Peyer's patch (tissue), 4 donors: ENCODE measurements at regions not wholly inside any gene's neighbourhood (a gene's known extent, or its start where the extent isn't known, plus 50 kb on each side); places are given as distances from the start of the nearest gene placed in this dataset.

Source experiments
- CTCF ChIP-seq, 6 experiments: fragments of 450-650 bp in 4 of 6; fragments of 200-600 bp in 2 of 6; sonication (generic) in 1 of 6; IDR thresholded peaks; one replicate each; pipeline ENCODE4 v1.5.1; 2017 to 2019; ENCODE audit warnings: antibody characterized with exemption in 6 of 6, mild to moderate bottlenecking in 3 of 6, moderate library complexity in 1 of 6
- POLR2A ChIP-seq, 2 donors: fragments of 450-650 bp; IDR thresholded peaks; one replicate each; pipeline ENCODE4 v1.5.1; 2017; ENCODE audit warnings: antibody characterized with exemption in 2 of 2, mild to moderate bottlenecking in 2 of 2, moderate library complexity in 2 of 2

- TF ChIP-seq POLR2A (IDR thresholded peaks at IDR 0.05): no peak
- TF ChIP-seq CTCF (IDR thresholded peaks at IDR 0.05): no peak
These were observed 85.8 kb downstream of the LLPH start for GRCh38 chr12:66044731-66045130.
